Neural progenitor cell (in vitro differentiated cells): ENCODE measurements at regions not wholly inside any gene's neighbourhood (a gene's known extent, or its start where the extent isn't known, plus 50 kb on each side); places are given as distances from the start of the nearest gene placed in this dataset.

ENCODE experiments used
- DNase-seq: peaks from one replicate; pipeline ENCODE4 v3.0.0-alpha.2; 2016; ENCODE audit warnings: low spot score
- H2AFZ ChIP-seq: fragments of 200-600 bp; sonication (generic); replicated peaks from 2 replicates; pipeline ENCODE4 v1.6.1; 2016; ENCODE audit warnings: antibody characterized with exemption
- H3F3A ChIP-seq: fragments of 200-600 bp; sonication (generic); 2 replicates; pipeline ENCODE4 v1.6.1; 2016; ENCODE audit warnings: antibody characterized with exemption, low read depth
- H3K27ac ChIP-seq: fragments of 200-600 bp; sonication (generic); 2 replicates; pipeline ENCODE4 v1.5.1; 2016; ENCODE audit warnings: mild to moderate bottlenecking
- H3K27me3 ChIP-seq: fragments of 200-600 bp; sonication (generic); 2 replicates; pipeline ENCODE4 v1.6.1; 2016; ENCODE audit warnings: mild to moderate bottlenecking, moderate library complexity
- H3K36me3 ChIP-seq: fragments of 200-600 bp; sonication (generic); 2 replicates; pipeline ENCODE4 v1.5.1; 2016
- H3K4me1 ChIP-seq: fragments of 200-600 bp; sonication (generic); 2 replicates; pipeline ENCODE4 v1.6.1; 2016; ENCODE audit warnings: mixed run types
- H3K4me2 ChIP-seq: fragments of 200-600 bp; sonication (generic); 2 replicates; pipeline ENCODE4 v1.6.1; 2016
- H3K4me3 ChIP-seq: fragments of 200-600 bp; sonication (generic); 2 replicates; pipeline ENCODE4 v1.5.1; 2016
- H3K79me2 ChIP-seq: fragments of 200-600 bp; sonication (generic); 2 replicates; pipeline ENCODE4 v1.6.1; 2016; ENCODE audit warnings: low read depth
- H3K9ac ChIP-seq: fragments of 200-600 bp; sonication (generic); 2 replicates; pipeline ENCODE4 v1.6.1; 2016
- H3K9me3 ChIP-seq: fragments of 200-600 bp; sonication (generic); 2 replicates; pipeline ENCODE4 v1.5.1; 2016; ENCODE audit warnings: low read depth
- H4K20me1 ChIP-seq: fragments of 200-600 bp; sonication (generic); 2 replicates; pipeline ENCODE4 v1.6.1; 2016; ENCODE audit warnings: low read depth
- H3K27ac Mint-ChIP-seq: 3 replicates; pipeline ENCODE4 v1.8.0; 2021; ENCODE audit warnings: mixed read lengths
- H3K27me3 Mint-ChIP-seq: 2 replicates; pipeline ENCODE4 v1.8.0; 2022; ENCODE audit warnings: low read depth, mild to moderate bottlenecking, inconsistent platforms, moderate library complexity, mixed read lengths; ENCODE audit not compliant: insufficient read depth
- H3K36me3 Mint-ChIP-seq: 3 replicates; pipeline ENCODE4 v1.8.0; 2021; ENCODE audit warnings: mixed read lengths
- H3K4me1 Mint-ChIP-seq: 3 replicates; pipeline ENCODE4 v1.8.0; 2021; ENCODE audit warnings: mixed read lengths
- H3K4me3 Mint-ChIP-seq: 3 replicates; pipeline ENCODE4 v1.8.0; 2021; ENCODE audit warnings: mild to moderate bottlenecking, moderate library complexity, mixed read lengths
- H3K9me3 Mint-ChIP-seq: 3 replicates; pipeline ENCODE4 v1.8.0; 2020; ENCODE audit warnings: mixed read lengths
- CTCF ChIP-seq: fragments of 200-600 bp; sonication (generic); IDR thresholded peaks from 2 replicates; pipeline ENCODE4 v1.5.1; 2017; ENCODE audit warnings: antibody characterized with exemption, mild to moderate bottlenecking
- EZH2 ChIP-seq: fragments of 200-600 bp; sonication (generic); IDR thresholded peaks from 2 replicates; pipeline ENCODE4 v1.6.1; 2017; ENCODE audit warnings: antibody characterized with exemption, mild to moderate bottlenecking, moderate library complexity
- EZH2phosphoT487 ChIP-seq: fragments of 200-600 bp; sonication (generic); IDR thresholded peaks from 2 replicates; pipeline ENCODE4 v1.6.1; 2017; ENCODE audit warnings: antibody characterized with exemption

- no peak overlapping the region for H3K27ac Mint-ChIP-seq
- Histone ChIP-seq H3K36me3 (no peaks in the 10 kb centered on the region), H3K27me3 (no peaks in the 10 kb centered on the region), H3K4me3 (no peak overlapping the region), H3K4me2 (no peak overlapping the region), H3K27ac (no peak overlapping the region), H3K79me2 (no peaks in the 10 kb centered on the region), H4K20me1 (no peaks in the 10 kb centered on the region), H2AFZ (no peak overlapping the region), H3K9me3 (no peaks in the 10 kb centered on the region), H3F3A (no peaks in the 10 kb centered on the region), H3K4me1 (peaks cover 7% of the 10 kb centered on the region), H3K9ac (no peak overlapping the region)
- H3K4me3 Mint-ChIP-seq: no peak overlapping the region
- TF ChIP-seq EZH2 (no peak), EZH2phosphoT487 (no peak), CTCF (no peak)
- H3K4me1 Mint-ChIP-seq: no peaks in the 10 kb centered on the region
- no peak for DNase-seq
- H3K9me3 Mint-ChIP-seq: no peaks in the 10 kb centered on the region
- no peaks in the 10 kb centered on the region for H3K36me3 Mint-ChIP-seq
- no peaks in the 10 kb centered on the region for H3K27me3 Mint-ChIP-seq
Observed at GRCh38 chr5:153050496-153051179, 439.8 kb upstream of the GRIA1 start.

- Histone ChIP-seq H3K36me3 (no peaks in the 10 kb centered on the region), H3K4me3 (no peak overlapping the region), H3K27ac (no peak overlapping the region), H2AFZ (peak overlapping the region; percentile 71), H3K79me2 (no peaks in the 10 kb centered on the region), H3K4me1 (no peaks in the 10 kb centered on the region), H3K4me2 (no peak overlapping the region), H4K20me1 (no peaks in the 10 kb centered on the region), H3K27me3 (no peaks in the 10 kb centered on the region), H3K9ac (no peak overlapping the region), H3F3A (no peaks in the 10 kb centered on the region), H3K9me3 (no peaks in the 10 kb centered on the region)
- Mint-ChIP-seq H3K27me3 (peaks cover 4% of the 10 kb centered on the region), H3K27ac (no peak overlapping the region), H3K9me3 (no peaks in the 10 kb centered on the region), H3K36me3 (no peaks in the 10 kb centered on the region), H3K4me3 (no peak overlapping the region), H3K4me1 (no peaks in the 10 kb centered on the region)
- DNase-seq: no peak
- TF ChIP-seq EZH2 (no peak), CTCF (no peak), EZH2phosphoT487 (no peak)
Observed at GRCh38 chr5:153066281-153066680, 424.2 kb upstream of the GRIA1 start.

GRCh38 chr5:153067869-153068268 lies 422.6 kb upstream of the GRIA1 start:
- Histone ChIP-seq H3K79me2 (no peaks in the 10 kb centered on the region), H3K4me1 (no peaks in the 10 kb centered on the region), H3K27me3 (no peaks in the 10 kb centered on the region), H3K27ac (no peak overlapping the region), H3K9ac (no peak overlapping the region), H2AFZ (no peak overlapping the region), H3K9me3 (no peaks in the 10 kb centered on the region), H3K4me3 (no peak overlapping the region), H4K20me1 (no peaks in the 10 kb centered on the region), H3K4me2 (no peak overlapping the region), H3F3A (no peaks in the 10 kb centered on the region), H3K36me3 (no peaks in the 10 kb centered on the region)
- Mint-ChIP-seq H3K4me3 (no peak overlapping the region), H3K36me3 (no peaks in the 10 kb centered on the region), H3K4me1 (no peaks in the 10 kb centered on the region), H3K9me3 (no peaks in the 10 kb centered on the region), H3K27me3 (peaks cover 4% of the 10 kb centered on the region), H3K27ac (no peak overlapping the region)
- TF ChIP-seq CTCF (peak; percentile 12), EZH2phosphoT487 (no peak)
- DNase-seq: no peak
